CD1c-positive myeloid dendritic cell (primary cell): ENCODE measurements at regions not wholly inside any gene's neighbourhood (a gene's known extent, or its start where the extent isn't known, plus 50 kb on each side); places are given as distances from the start of the nearest gene placed in this dataset.
"Not testable (repeated sequence)": the region's sequence is repeated elsewhere in the genome, so short reads cannot be mapped to it uniquely, and the experiment has no call there.

Experiments used
- DNase-seq: peaks from one replicate; pipeline ENCODE4 v3.0.0-alpha.2; 2016; ENCODE audit errors: extremely low spot score

- DNase-seq: no peak
These were observed 143.7 kb upstream of the ZNF385D start for GRCh38 chr3:21894459-21895340.

- DNase-seq: no peak
These were observed 147.3 kb upstream of the ZNF385D start for GRCh38 chr3:21898316-21898715.

- DNase-seq: no peak
These were observed 150.5 kb upstream of the ZNF385D start for GRCh38 chr3:21901484-21901883.

GRCh38 chr3:21902956-21903355, 151.9 kb upstream of the ZNF385D start:
- no peak for DNase-seq

GRCh38 chr3:21909096-21909495, 158.1 kb upstream of the ZNF385D start:
- DNase-seq: no peak

GRCh38 chr3:21912711-21913110, 161.7 kb upstream of the ZNF385D start:
- DNase-seq: no peak

GRCh38 chr3:21913791-21914190, 162.8 kb upstream of the ZNF385D start:
- DNase-seq: no peak

- DNase-seq: no peak
These were observed 163.4 kb upstream of the ZNF385D start for GRCh38 chr3:21914451-21914850.

- DNase-seq: no peak
These were observed 168.4 kb upstream of the ZNF385D start for GRCh38 chr3:21919383-21919782.

GRCh38 chr3:21920421-21920861, 169.4 kb upstream of the ZNF385D start:
- no peak for DNase-seq

GRCh38 chr3:21923156-21923555, 172.1 kb upstream of the ZNF385D start:
- not testable (repeated sequence) for DNase-seq

- no peak for DNase-seq
These were observed 176.3 kb upstream of the ZNF385D start for GRCh38 chr3:21927261-21927660.

GRCh38 chr3:21934591-21934990, 183.6 kb upstream of the ZNF385D start:
- no peak for DNase-seq

GRCh38 chr3:21936207-21936606, 185.2 kb upstream of the ZNF385D start:
- DNase-seq: no peak

- DNase-seq: no peak
These were observed 187.3 kb upstream of the ZNF385D start for GRCh38 chr3:21938267-21938681.

GRCh38 chr3:21942328-21942727, 191.3 kb upstream of the ZNF385D start:
- DNase-seq: no peak

GRCh38 chr3:21944251-21944650, 193.2 kb upstream of the ZNF385D start:
- no peak for DNase-seq

GRCh38 chr3:21952856-21953255, 201.8 kb upstream of the ZNF385D start:
- no peak for DNase-seq

GRCh38 chr3:21954709-21955108, 203.7 kb upstream of the ZNF385D start:
- DNase-seq: no peak

GRCh38 chr3:21955406-21955805, 204.4 kb upstream of the ZNF385D start:
- no peak for DNase-seq

- DNase-seq: no peak
These were observed 209.0 kb upstream of the ZNF385D start for GRCh38 chr3:21960033-21960432.

- no peak for DNase-seq
These were observed 211.4 kb upstream of the ZNF385D start for GRCh38 chr3:21962456-21962855.

- not testable (repeated sequence) for DNase-seq
These were observed 215.4 kb upstream of the ZNF385D start for GRCh38 chr3:21966457-21966856.

GRCh38 chr3:21979706-21980105, 228.7 kb upstream of the ZNF385D start:
- no peak for DNase-seq
